Activated naive CD8-positive, alpha-beta T cell treated with anti-CD3 and anti-CD28 coated beads, Interleukin-2, amount 50 U/mL, for 24 hours (primary cell): ENCODE measurements at regions not wholly inside any gene's neighbourhood (a gene's known extent, or its start where the extent isn't known, plus 50 kb on each side); places are given as distances from the start of the nearest gene placed in this dataset.
"Not testable (repeated sequence)": the region's sequence is repeated elsewhere in the genome, so short reads cannot be mapped to it uniquely, and the experiment has no call there.

Source experiments
- ATAC-seq: fragments of 150-1000 bp; cut with Tn5 transposase; one replicate; pipeline ENCODE4 v1.10.0; 2021
- DNase-seq: peaks from one replicate; pipeline ENCODE4 v3.0.0; 2021
- H3K27ac Mint-ChIP-seq: one replicate; pipeline ENCODE4 v1.8.0; 2021; ENCODE audit warnings: mild to moderate bottlenecking, mixed read lengths
- H3K27me3 Mint-ChIP-seq: one replicate; pipeline ENCODE4 v1.8.0; 2021; ENCODE audit warnings: mixed read lengths
- H3K36me3 Mint-ChIP-seq: one replicate; pipeline ENCODE4 v1.8.0; 2021; ENCODE audit warnings: low read depth, mixed read lengths
- H3K4me1 Mint-ChIP-seq: one replicate; pipeline ENCODE4 v1.8.0; 2021; ENCODE audit warnings: mixed read lengths
- H3K4me3 Mint-ChIP-seq: one replicate; pipeline ENCODE4 v1.8.0; 2021; ENCODE audit warnings: mild to moderate bottlenecking, moderate library complexity, mixed read lengths
- H3K9me3 Mint-ChIP-seq: one replicate; pipeline ENCODE4 v1.8.0; 2021; ENCODE audit warnings: mixed read lengths

- Mint-ChIP-seq H3K27ac (no peak overlapping the region), H3K4me3 (no peak overlapping the region), H3K9me3 (peaks cover 4% of the 10 kb centered on the region), H3K27me3 (peaks cover 11% of the 10 kb centered on the region), H3K36me3 (no peaks in the 10 kb centered on the region), H3K4me1 (no peaks in the 10 kb centered on the region)
- ATAC-seq: no peak
- no peak for DNase-seq
Measured at GRCh38 chr1:90864681-90865080, 147.6 kb upstream of the BARHL2 start.

GRCh38 chr1:90862782-90863181 lies 145.7 kb upstream of the BARHL2 start:
- no peaks in the 10 kb centered on the region for H3K36me3 Mint-ChIP-seq
- peaks cover 4% of the 10 kb centered on the region for H3K9me3 Mint-ChIP-seq
- peaks cover 11% of the 10 kb centered on the region for H3K27me3 Mint-ChIP-seq
- no peaks in the 10 kb centered on the region for H3K4me1 Mint-ChIP-seq
- no peak overlapping the region for H3K4me3 Mint-ChIP-seq
- no peak overlapping the region for H3K27ac Mint-ChIP-seq
- DNase-seq: no peak
- no peak for ATAC-seq

DNA sequence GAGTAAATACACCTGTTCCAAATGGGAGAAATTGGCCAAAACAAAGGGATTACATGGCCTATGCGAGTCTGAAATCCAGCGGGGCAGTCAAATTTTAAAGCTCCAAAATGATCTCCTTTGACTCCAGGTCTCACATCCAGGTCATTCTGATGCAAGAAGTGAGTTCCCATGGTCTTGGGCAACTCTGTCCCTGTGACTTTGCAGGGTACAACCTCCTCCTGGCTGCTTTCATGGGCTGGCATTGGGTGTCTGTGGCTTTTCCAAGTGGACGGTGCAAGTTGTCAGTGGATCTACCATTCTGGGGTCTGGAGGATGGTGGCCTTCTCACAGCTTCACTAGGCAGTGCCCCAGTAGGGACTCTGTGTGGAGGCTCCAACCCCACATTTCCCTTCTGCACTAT lies 144.3 kb upstream of the BARHL2 start:
- not testable (repeated sequence) for DNase-seq, H3K4me3 Mint-ChIP-seq, H3K9me3 Mint-ChIP-seq, H3K36me3 Mint-ChIP-seq, H3K27ac Mint-ChIP-seq, ATAC-seq, H3K4me1 Mint-ChIP-seq
- H3K27me3 Mint-ChIP-seq: peaks cover 13% of the 10 kb centered on the region

GRCh38 chr1:90856463-90857007 lies 139.4 kb upstream of the BARHL2 start:
- ATAC-seq (no peak), DNase-seq (no peak)
- Mint-ChIP-seq H3K9me3 (peaks cover 4% of the 10 kb centered on the region), H3K36me3 (no peaks in the 10 kb centered on the region), H3K27me3 (peaks cover 45% of the 10 kb centered on the region), H3K4me3 (no peak overlapping the region), H3K27ac (no peak overlapping the region), H3K4me1 (peaks cover 4% of the 10 kb centered on the region)

DNA sequence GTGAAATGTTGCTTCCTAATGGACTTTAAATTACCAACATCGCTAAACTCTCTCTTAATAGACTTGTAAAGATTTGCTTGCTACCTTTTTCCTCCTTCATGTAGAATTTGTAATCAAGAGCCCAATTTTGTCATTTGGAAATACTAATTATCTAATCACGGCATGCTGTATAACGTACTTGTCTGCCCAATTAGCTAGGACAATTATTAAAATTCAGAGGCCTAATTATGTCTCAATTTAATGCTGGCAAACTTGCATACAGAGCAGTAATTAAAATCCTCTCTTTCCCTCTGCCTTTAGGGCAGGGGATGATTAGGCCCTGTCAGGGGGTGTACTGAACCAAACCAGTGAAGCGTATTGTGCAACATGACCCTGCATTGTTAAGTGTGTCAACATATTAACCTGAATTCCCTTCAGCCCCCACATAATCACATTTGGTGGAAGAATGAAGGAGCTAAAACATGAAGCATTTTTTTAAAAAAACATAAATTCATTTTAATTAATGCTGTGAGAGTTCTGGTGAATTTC lies 137.4 kb upstream of the BARHL2 start:
- H3K27ac Mint-ChIP-seq: no peak overlapping the region
- DNase-seq (no peak), ATAC-seq (no peak)
- H3K36me3 Mint-ChIP-seq: no peaks in the 10 kb centered on the region
- no peaks in the 10 kb centered on the region for H3K9me3 Mint-ChIP-seq
- H3K4me3 Mint-ChIP-seq: no peak overlapping the region
- H3K4me1 Mint-ChIP-seq: peaks cover 8% of the 10 kb centered on the region
- peaks cover 50% of the 10 kb centered on the region for H3K27me3 Mint-ChIP-seq

DNA sequence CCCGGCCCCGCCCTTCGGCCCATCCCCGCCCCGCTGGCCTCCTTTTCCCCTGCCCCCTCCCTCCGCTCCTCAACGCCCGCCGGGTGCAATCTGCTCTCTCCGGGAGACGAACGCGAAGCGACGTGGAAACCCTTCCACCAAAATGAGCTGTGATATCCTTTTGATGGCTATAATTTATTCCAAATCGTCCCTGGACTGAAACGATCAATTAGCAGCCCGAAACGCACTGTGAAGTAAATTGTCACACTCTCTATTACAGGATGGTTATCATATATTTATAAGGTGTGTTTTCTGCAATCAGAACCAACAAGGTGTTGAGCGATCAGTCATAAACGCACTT lies 134.6 kb upstream of the BARHL2 start:
- H3K27ac Mint-ChIP-seq: no peak overlapping the region
- H3K27me3 Mint-ChIP-seq: peaks cover 68% of the 10 kb centered on the region
- H3K4me3 Mint-ChIP-seq: peak overlapping the region; percentile 69
- ATAC-seq (no peak), DNase-seq (no peak)
- peaks cover 8% of the 10 kb centered on the region for H3K4me1 Mint-ChIP-seq
- no peaks in the 10 kb centered on the region for H3K36me3 Mint-ChIP-seq
- H3K9me3 Mint-ChIP-seq: no peaks in the 10 kb centered on the region

DNA sequence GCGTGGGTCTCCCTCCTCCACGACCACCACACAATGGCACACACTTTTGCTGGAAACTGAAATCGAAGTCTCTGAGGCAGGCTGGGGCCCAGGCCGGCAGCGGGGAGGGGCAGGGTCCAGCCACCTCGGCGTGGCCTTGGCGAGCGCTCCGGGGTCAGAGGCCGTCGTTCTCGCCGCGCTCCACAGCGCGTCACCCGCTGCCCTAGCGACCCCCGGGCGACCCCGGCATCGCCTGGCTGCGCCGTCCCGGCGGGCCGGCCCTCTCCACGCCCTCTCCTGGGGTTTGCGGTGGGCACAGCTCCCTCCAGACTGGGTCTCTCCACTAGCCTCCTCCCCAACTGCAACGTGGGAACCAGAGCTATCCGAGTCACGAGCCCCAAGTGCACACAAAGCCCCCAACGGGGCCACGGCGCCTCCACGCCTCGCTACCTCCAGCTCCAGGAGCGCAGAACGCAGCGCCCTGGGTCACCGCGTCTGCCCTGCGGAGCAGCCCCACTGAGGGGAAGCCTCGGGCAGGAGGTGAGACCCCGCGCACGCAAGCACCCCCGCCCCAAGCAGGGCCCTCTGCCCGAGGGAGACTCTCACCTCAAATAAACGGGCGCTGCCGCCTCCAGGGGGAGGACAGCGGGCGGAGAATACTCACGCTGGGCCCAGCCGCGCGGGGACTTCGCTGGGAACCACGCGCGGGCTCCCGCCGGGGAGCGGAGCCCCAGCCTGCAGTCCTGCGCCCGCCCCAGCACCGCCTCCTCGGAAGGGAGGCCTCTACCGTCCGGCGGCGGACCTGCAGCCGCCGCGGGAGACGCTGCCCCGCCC lies 134.0 kb upstream of the BARHL2 start:
- Mint-ChIP-seq H3K9me3 (no peaks in the 10 kb centered on the region), H3K27ac (no peak overlapping the region)
- peak; percentile 98 for ATAC-seq

GRCh38 chr1:90850181-90850897 lies 133.2 kb upstream of the BARHL2 start:
- peaks cover 8% of the 10 kb centered on the region for H3K4me1 Mint-ChIP-seq
- no peaks in the 10 kb centered on the region for H3K9me3 Mint-ChIP-seq
- peaks cover 68% of the 10 kb centered on the region for H3K27me3 Mint-ChIP-seq
- ATAC-seq (no peak), DNase-seq (no peak)
- peak overlapping the region; percentile 72 for H3K4me3 Mint-ChIP-seq
- H3K36me3 Mint-ChIP-seq: no peaks in the 10 kb centered on the region
- H3K27ac Mint-ChIP-seq: no peak overlapping the region

More for the DNA sequence above, 134.0 kb upstream of the BARHL2 start:
- peak overlapping the region; percentile 72 for H3K4me3 Mint-ChIP-seq
- peaks cover 8% of the 10 kb centered on the region for H3K4me1 Mint-ChIP-seq
- H3K27me3 Mint-ChIP-seq: peaks cover 72% of the 10 kb centered on the region
- H3K36me3 Mint-ChIP-seq: no peaks in the 10 kb centered on the region
- peak; percentile 81 for DNase-seq

- no peaks in the 10 kb centered on the region for H3K9me3 Mint-ChIP-seq
- H3K4me3 Mint-ChIP-seq: no peak overlapping the region
- no peak overlapping the region for H3K27ac Mint-ChIP-seq
- ATAC-seq: no peak
- H3K4me1 Mint-ChIP-seq: peaks cover 2% of the 10 kb centered on the region
- peaks cover 78% of the 10 kb centered on the region for H3K27me3 Mint-ChIP-seq
- DNase-seq: no peak
- peaks cover 5% of the 10 kb centered on the region for H3K36me3 Mint-ChIP-seq
Measured at GRCh38 chr1:90841473-90841872, 124.4 kb upstream of the BARHL2 start.

GRCh38 chr1:90840352-90840751 lies 123.2 kb upstream of the BARHL2 start:
- peaks cover 79% of the 10 kb centered on the region for H3K27me3 Mint-ChIP-seq
- no peak for DNase-seq
- H3K4me1 Mint-ChIP-seq: peaks cover 7% of the 10 kb centered on the region
- no peak overlapping the region for H3K4me3 Mint-ChIP-seq
- H3K27ac Mint-ChIP-seq: no peak overlapping the region
- no peak for ATAC-seq
- H3K9me3 Mint-ChIP-seq: no peaks in the 10 kb centered on the region
- peaks cover 6% of the 10 kb centered on the region for H3K36me3 Mint-ChIP-seq

- Mint-ChIP-seq H3K4me1 (peaks cover 15% of the 10 kb centered on the region), H3K4me3 (no peak overlapping the region), H3K27me3 (peaks cover 87% of the 10 kb centered on the region)
Measured at GRCh38 chr1:90839323-90839722, 122.2 kb upstream of the BARHL2 start.

GRCh38 chr1:90838720-90839119 lies 121.6 kb upstream of the BARHL2 start:
- Mint-ChIP-seq H3K27ac (no peak overlapping the region), H3K27me3 (peaks cover 89% of the 10 kb centered on the region), H3K4me1 (peaks cover 18% of the 10 kb centered on the region), H3K9me3 (no peaks in the 10 kb centered on the region), H3K4me3 (no peak overlapping the region), H3K36me3 (peaks cover 6% of the 10 kb centered on the region)
- DNase-seq (no peak), ATAC-seq (no peak)

More at GRCh38 chr1:90839323-90839722, 122.2 kb upstream of the BARHL2 start:
- DNase-seq (no peak), ATAC-seq (no peak)
- H3K9me3 Mint-ChIP-seq: no peaks in the 10 kb centered on the region
- H3K27ac Mint-ChIP-seq: no peak overlapping the region
- peaks cover 6% of the 10 kb centered on the region for H3K36me3 Mint-ChIP-seq

GRCh38 chr1:90837420-90837819 lies 120.3 kb upstream of the BARHL2 start:
- Mint-ChIP-seq H3K36me3 (peaks cover 6% of the 10 kb centered on the region), H3K27ac (no peak overlapping the region)

GRCh38 chr1:90836345-90836679 lies 119.2 kb upstream of the BARHL2 start:
- ATAC-seq (no peak), DNase-seq (no peak)
- no peak overlapping the region for H3K27ac Mint-ChIP-seq

More at GRCh38 chr1:90837420-90837819, 120.3 kb upstream of the BARHL2 start:
- ATAC-seq (no peak), DNase-seq (no peak)
- Mint-ChIP-seq H3K4me3 (no peak overlapping the region), H3K27me3 (peaks cover 92% of the 10 kb centered on the region), H3K4me1 (peaks cover 18% of the 10 kb centered on the region), H3K9me3 (no peaks in the 10 kb centered on the region)

More at GRCh38 chr1:90836345-90836679, 119.2 kb upstream of the BARHL2 start:
- Mint-ChIP-seq H3K4me3 (peak overlapping the region; percentile 58), H3K9me3 (no peaks in the 10 kb centered on the region), H3K27me3 (peaks cover 94% of the 10 kb centered on the region), H3K36me3 (peaks cover 6% of the 10 kb centered on the region), H3K4me1 (peaks cover 18% of the 10 kb centered on the region)
